PC-3 (cell line): ENCODE measurements at regions not wholly inside any gene's neighbourhood (a gene's known extent, or its start where the extent isn't known, plus 50 kb on each side); places are given as distances from the start of the nearest gene placed in this dataset.

Source experiments
- ATAC-seq: fragments of 200-7000 bp; cut with Tn5 transposase; 2 replicates; pipeline ENCODE4 v1.9.1; 2020; ENCODE audit warnings: mild to moderate bottlenecking, moderate library complexity
- BruUV-seq: library from RNA; stranded (reverse); fragments of 400-500 nt; replicated peaks from 2 replicates; lab custom pipeline; 2021; lab: Mats Ljungman, UMichigan
- CTCF ChIA-PET: fragments of 300-600 bp; sonication (Branson Sonifier 250); formaldehyde crosslinking; loops from one replicate; lab custom pipeline; 2022; ENCODE audit warnings: antibody characterized with exemption; lab: Charles Lee
- POLR2A ChIA-PET: fragments of 300-600 bp; sonication (Branson Sonifier 250); formaldehyde crosslinking; loops from one replicate; lab custom pipeline; 2022; ENCODE audit warnings: antibody characterized with exemption; ENCODE audit not compliant: unreplicated experiment; lab: Charles Lee
- DNase-seq: peaks from one replicate; pipeline ENCODE4 v3.0.0-alpha.2; 2015
- H2AFZ ChIP-seq: fragments of 300-600 bp; sonication (generic); 2 replicates; pipeline ENCODE4 v1.6.0; 2016; ENCODE audit warnings: antibody characterized with exemption, low read length
- H3F3A ChIP-seq: fragments of 300-600 bp; sonication (generic); one replicate; pipeline ENCODE4 v1.6.0; 2017; ENCODE audit warnings: antibody characterized with exemption, low read length, control low read depth, mild to moderate bottlenecking; ENCODE audit not compliant: unreplicated experiment
- H3K27ac ChIP-seq: fragments of 300-600 bp; sonication (generic); 2 replicates; pipeline ENCODE4 v1.5.1; 2016; ENCODE audit warnings: mild to moderate bottlenecking, low read length
- H3K27me3 ChIP-seq: fragments of 300-600 bp; sonication (generic); 2 replicates; pipeline ENCODE4 v1.6.1; 2016; ENCODE audit warnings: low read length, mixed read lengths
- H3K36me3 ChIP-seq: fragments of 300-600 bp; sonication (generic); 2 replicates; pipeline ENCODE4 v1.6.1; 2016; ENCODE audit warnings: low read depth, mixed run types, low read length, mixed read lengths
- H3K4me1 ChIP-seq: fragments of 300-600 bp; sonication (generic); 2 replicates; pipeline ENCODE4 v1.5.1; 2016; ENCODE audit warnings: low read length; ENCODE audit not compliant: insufficient read depth
- H3K4me2 ChIP-seq: fragments of 300-600 bp; sonication (generic); 2 replicates; pipeline ENCODE4 v1.6.0; 2016; ENCODE audit warnings: low read length
- H3K4me3 ChIP-seq: fragments of 300-600 bp; sonication (generic); 2 replicates; pipeline ENCODE4 v1.5.1; 2016; ENCODE audit warnings: mild to moderate bottlenecking, low read length, mixed read lengths
- H3K79me2 ChIP-seq: fragments of 300-600 bp; sonication (generic); 2 replicates; pipeline ENCODE4 v1.6.1; 2017; ENCODE audit warnings: low read length, mixed read lengths
- H3K9ac ChIP-seq: fragments of 300-600 bp; sonication (generic); 2 replicates; pipeline ENCODE4 v1.6.0; 2016; ENCODE audit warnings: mild to moderate bottlenecking, low read length
- H3K9me2 ChIP-seq: fragments of 300-600 bp; sonication (generic); replicated peaks from 2 replicates; pipeline ENCODE4 v1.6.1; 2016; ENCODE audit warnings: mixed run types, low read length, mixed read lengths
- H3K9me3 ChIP-seq: fragments of 300-600 bp; sonication (generic); 2 replicates; pipeline ENCODE4 v1.6.1; 2016; ENCODE audit warnings: low read length, mixed read lengths
- H4K20me1 ChIP-seq: fragments of 300-600 bp; sonication (generic); 2 replicates; pipeline ENCODE4 v1.6.1; 2016; ENCODE audit warnings: low read length, mixed read lengths
- CTCF ChIP-seq: fragments of 300-600 bp; sonication (generic); conservative IDR thresholded peaks from 2 replicates; pipeline ENCODE4 v1.5.1; 2017; ENCODE audit warnings: antibody characterized with exemption, low read depth, mild to moderate bottlenecking, low read length
- EZH2 ChIP-seq: fragments of 300-600 bp; sonication (generic); IDR thresholded peaks from one replicate; pipeline ENCODE4 v1.6.1; 2017; ENCODE audit warnings: antibody characterized with exemption, mild to moderate bottlenecking, low read length; ENCODE audit not compliant: unreplicated experiment
- EZH2phosphoT487 ChIP-seq: fragments of 300-600 bp; sonication (generic); IDR thresholded peaks from 2 replicates; pipeline ENCODE4 v1.6.1; 2018; ENCODE audit warnings: mild to moderate bottlenecking, antibody characterized with exemption, low read length, borderline replicate concordance
- intact Hi-C: fragments of 100-400 bp; cut with micrococcal nuclease; formaldehyde crosslinking; loops from 2 replicates; pipeline ENCODE4 v1.9.0; 2023

DNA sequence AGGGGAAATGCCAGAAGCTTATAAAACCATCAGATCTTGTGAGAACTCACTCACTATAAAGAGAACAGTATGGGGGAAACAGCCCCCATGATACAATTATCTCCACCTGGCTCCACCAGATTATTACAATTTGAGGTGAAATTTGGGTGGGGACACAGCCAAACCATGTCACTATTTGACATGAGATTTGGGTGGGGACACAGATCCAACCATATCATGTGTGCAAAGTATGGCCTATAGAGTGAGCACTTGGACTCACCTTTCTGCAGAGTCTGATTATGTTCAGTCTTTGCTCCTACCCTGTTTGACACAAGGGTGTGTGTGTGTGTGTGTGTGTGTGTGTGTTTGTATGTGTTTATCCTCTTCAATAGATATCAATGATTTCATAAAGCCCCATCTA is 287.5 kb downstream of the ZNF536 start:
- DNase-seq, result no peak
- H3K9me2 ChIP-seq, result no peaks in the 10 kb centered on the region
- H4K20me1 ChIP-seq, result no peaks in the 10 kb centered on the region
- BruUV-seq, result no TSS peak
- H3K36me3 ChIP-seq, result no peaks in the 10 kb centered on the region
- no peak overlapping the region for H3K4me2 ChIP-seq
- no peak overlapping the region for H2AFZ ChIP-seq
- no peak for ATAC-seq
- no peak overlapping the region for H3K27ac ChIP-seq
- ChIA-PET CTCF (no interaction called here), POLR2A (no interaction called here)
- no peak for TF ChIP-seq EZH2
- no peak for TF ChIP-seq CTCF
- no peak for TF ChIP-seq EZH2phosphoT487
- intact Hi-C loops, result no loop called here
- no peaks in the 10 kb centered on the region for H3K4me1 ChIP-seq
- no peak overlapping the region for H3K9ac ChIP-seq
- no peaks in the 10 kb centered on the region for H3K27me3 ChIP-seq
- no peak overlapping the region for H3K4me3 ChIP-seq
- H3K9me3 ChIP-seq, result no peaks in the 10 kb centered on the region
- H3K79me2 ChIP-seq, result no peaks in the 10 kb centered on the region
- no peaks in the 10 kb centered on the region for H3F3A ChIP-seq

DNA sequence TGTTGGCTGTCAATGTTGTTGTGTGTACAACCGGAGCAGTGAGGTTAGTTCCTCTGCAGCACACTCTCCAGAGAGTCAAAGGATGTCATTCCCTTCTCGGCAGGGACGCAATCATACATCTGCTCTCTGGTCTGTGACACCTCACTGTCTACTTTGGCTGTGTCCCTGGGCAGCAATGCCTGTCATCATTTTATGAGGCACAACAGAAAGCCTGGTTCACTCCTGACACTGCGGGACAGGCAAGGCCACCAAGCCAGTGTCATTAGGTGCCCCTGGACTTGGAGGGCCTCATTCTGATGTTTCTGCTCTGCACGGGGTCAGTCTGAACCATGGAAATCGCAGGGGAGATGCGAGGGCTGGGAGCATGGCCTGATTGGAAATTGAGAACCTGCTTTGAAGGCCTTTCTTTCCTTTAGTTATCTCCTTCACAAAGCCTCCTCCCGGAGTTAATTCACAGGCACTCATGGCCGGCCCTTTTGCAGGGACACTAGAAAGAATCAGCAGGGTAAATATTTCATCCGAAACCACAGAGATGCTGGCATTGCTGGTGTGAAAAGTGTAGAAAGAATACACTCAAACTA is 284.4 kb downstream of the ZNF536 start:
- Histone ChIP-seq H3K4me3 (no peak overlapping the region), H3K9me2 (no peaks in the 10 kb centered on the region), H2AFZ (no peak overlapping the region), H3K4me1 (no peaks in the 10 kb centered on the region), H3K79me2 (no peaks in the 10 kb centered on the region), H3K27ac (no peak overlapping the region), H3K9ac (no peak overlapping the region), H3K9me3 (no peaks in the 10 kb centered on the region), H3F3A (no peaks in the 10 kb centered on the region), H3K27me3 (peaks cover 16% of the 10 kb centered on the region), H4K20me1 (no peaks in the 10 kb centered on the region), H3K4me2 (no peak overlapping the region), H3K36me3 (no peaks in the 10 kb centered on the region)
- BruUV-seq, result no TSS peak
- ATAC-seq (no peak), DNase-seq (no peak)
- no peak for TF ChIP-seq CTCF
- TF ChIP-seq EZH2, result no peak
- TF ChIP-seq EZH2phosphoT487, result no peak
- intact Hi-C loops, result no loop called here
- CTCF ChIA-PET, result no interaction called here
- POLR2A ChIA-PET, result no interaction called here

GRCh38 chr19:30653646-30654386 is 281.6 kb downstream of the ZNF536 start:
- POLR2A ChIA-PET, result no interaction called here
- no TSS peak for BruUV-seq
- Histone ChIP-seq H3F3A (no peaks in the 10 kb centered on the region), H3K4me3 (no peak overlapping the region), H3K9me3 (no peaks in the 10 kb centered on the region), H3K27ac (no peak overlapping the region), H3K9me2 (no peaks in the 10 kb centered on the region), H3K36me3 (no peaks in the 10 kb centered on the region), H4K20me1 (no peaks in the 10 kb centered on the region), H3K27me3 (peaks cover 16% of the 10 kb centered on the region), H3K9ac (no peak overlapping the region), H3K79me2 (no peaks in the 10 kb centered on the region), H2AFZ (no peak overlapping the region), H3K4me2 (no peak overlapping the region), H3K4me1 (no peaks in the 10 kb centered on the region)
- TF ChIP-seq CTCF, result no peak
- no peak for TF ChIP-seq EZH2phosphoT487
- TF ChIP-seq EZH2, result no peak
- DNase-seq (no peak), ATAC-seq (no peak)
- CTCF ChIA-PET, result no interaction called here
- intact Hi-C loops, result loop anchor here (5.0 kb wide), 2 partner anchors 607 to 777 kb away; no protein-coding TSS in a partner anchor
